Astrocyte (in vitro differentiated cells and primary cell): ENCODE measurements at regions not wholly inside any gene's neighbourhood (a gene's known extent, or its start where the extent isn't known, plus 50 kb on each side); places are given as distances from the start of the nearest gene placed in this dataset.

Experiments
- DNase-seq: peaks from one replicate; pipeline ENCODE4 v3.0.0-alpha.2; 2010; ENCODE audit warnings: low read depth
- FAIRE-seq: peaks from 2 replicates; lab custom pipeline; 2011; peaks lifted over from hg19 to GRCh38; lab: Jason Lieb, UNC
- H2AFZ ChIP-seq: 2 replicates; pipeline ENCODE4 v1.6.0; 2012; ENCODE audit warnings: low read depth, low read length, inconsistent platforms
- H3K27ac ChIP-seq: 2 replicates; pipeline ENCODE4 v1.5.1; 2011; ENCODE audit warnings: low read depth, low read length, inconsistent platforms
- H3K27me3 ChIP-seq: 2 replicates; pipeline ENCODE4 v1.6.0; 2011; ENCODE audit warnings: low read length, inconsistent platforms; ENCODE audit not compliant: insufficient read depth
- H3K36me3 ChIP-seq: 2 replicates; pipeline ENCODE4 v1.5.1; 2011; ENCODE audit warnings: low read length, inconsistent platforms; ENCODE audit not compliant: insufficient read depth
- H3K4me1 ChIP-seq: 2 replicates; pipeline ENCODE4 v1.5.1; 2011; ENCODE audit warnings: low read length, inconsistent platforms; ENCODE audit not compliant: insufficient read depth
- H3K4me2 ChIP-seq: 2 replicates; pipeline ENCODE4 v1.6.0; 2012; ENCODE audit warnings: low read length, inconsistent platforms
- H3K4me3 ChIP-seq: 2 replicates; pipeline ENCODE4 v1.5.1; 2011; ENCODE audit warnings: low read depth, mild to moderate bottlenecking, low read length, inconsistent platforms; ENCODE audit not compliant: insufficient read depth
- H3K79me2 ChIP-seq: 2 replicates; pipeline ENCODE4 v1.6.0; 2012; ENCODE audit warnings: mild to moderate bottlenecking, low read length, inconsistent platforms; ENCODE audit not compliant: insufficient read depth
- H3K9ac ChIP-seq: 2 replicates; pipeline ENCODE4 v1.6.0; 2012; ENCODE audit warnings: mild to moderate bottlenecking, low read length, inconsistent platforms
- H3K9me3 ChIP-seq: 2 replicates; pipeline ENCODE4 v1.5.1; 2012; ENCODE audit warnings: low read depth, mild to moderate bottlenecking, low read length, inconsistent platforms; ENCODE audit not compliant: insufficient read depth
- H4K20me1 ChIP-seq: 2 replicates; pipeline ENCODE4 v1.6.0; 2012; ENCODE audit warnings: low read length, inconsistent platforms; ENCODE audit not compliant: insufficient read depth
- H3K27ac Mint-ChIP-seq: one replicate; pipeline ENCODE4 v1.8.0; 2021; ENCODE audit warnings: mild to moderate bottlenecking, mixed read lengths; ENCODE audit not compliant: unreplicated experiment
- H3K27me3 Mint-ChIP-seq: one replicate; pipeline ENCODE4 v1.8.0; 2021; ENCODE audit warnings: low read depth, mixed read lengths; ENCODE audit not compliant: unreplicated experiment
- H3K36me3 Mint-ChIP-seq: one replicate; pipeline ENCODE4 v1.8.0; 2021; ENCODE audit warnings: low read depth, mixed read lengths; ENCODE audit not compliant: unreplicated experiment
- H3K4me1 Mint-ChIP-seq: one replicate; pipeline ENCODE4 v1.8.0; 2021; ENCODE audit warnings: low read depth, mixed read lengths; ENCODE audit not compliant: unreplicated experiment
- H3K4me3 Mint-ChIP-seq: one replicate; pipeline ENCODE4 v1.8.0; 2021; ENCODE audit warnings: mild to moderate bottlenecking, moderate library complexity, mixed read lengths; ENCODE audit not compliant: unreplicated experiment
- H3K9me3 Mint-ChIP-seq: one replicate; pipeline ENCODE4 v1.8.0; 2021; ENCODE audit warnings: mild to moderate bottlenecking, mixed read lengths; ENCODE audit not compliant: unreplicated experiment
- EZH2 ChIP-seq: IDR thresholded peaks from 2 replicates; pipeline ENCODE4 v1.6.1; 2012; ENCODE audit warnings: mild to moderate bottlenecking, low read length, inconsistent platforms; ENCODE audit not compliant: insufficient read depth
- TF ChIP-seq, protein P1 (sequence below): IDR thresholded peaks from 2 replicates; pipeline ENCODE4 v1.5.1; 2011; ENCODE audit warnings: low read depth, mild to moderate bottlenecking, inconsistent platforms, low read length, moderate library complexity; ENCODE audit not compliant: insufficient read depth

DNA sequence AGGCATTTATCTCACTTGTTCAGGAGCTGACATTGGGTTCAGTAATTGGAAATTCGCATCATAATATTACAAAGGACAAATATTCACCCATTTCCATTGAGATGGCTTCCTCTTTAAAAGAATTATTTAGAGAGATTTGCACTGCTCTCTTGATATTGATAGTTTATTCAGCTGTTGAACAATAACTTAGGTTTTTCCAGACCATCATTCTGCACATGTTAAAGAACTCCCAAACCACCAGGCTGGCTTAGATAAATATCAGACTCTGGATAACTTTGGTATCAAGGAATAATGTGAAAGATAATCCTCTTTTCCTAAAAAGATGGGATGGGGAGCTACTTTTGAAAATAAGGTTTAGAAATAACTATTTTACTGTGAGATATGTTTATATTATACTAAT lies 154.0 kb downstream of the GASK1B start:
- peak overlapping the region; percentile 24 for H3K27ac ChIP-seq
- no peaks in the 10 kb centered on the region for H3K79me2 ChIP-seq
- FAIRE-seq: no peak
- H3K27ac Mint-ChIP-seq: no peak overlapping the region
- no peaks in the 10 kb centered on the region for H3K27me3 ChIP-seq
- no peaks in the 10 kb centered on the region for H3K9me3 Mint-ChIP-seq
- H3K27me3 Mint-ChIP-seq: no peaks in the 10 kb centered on the region
- no peaks in the 10 kb centered on the region for H3K36me3 Mint-ChIP-seq
- H3K9me3 ChIP-seq: no peaks in the 10 kb centered on the region
- no peak overlapping the region for H3K9ac ChIP-seq
- no peaks in the 10 kb centered on the region for H4K20me1 ChIP-seq
- no peak for TF ChIP-seq EZH2
- TF ChIP-seq, protein P1, sequence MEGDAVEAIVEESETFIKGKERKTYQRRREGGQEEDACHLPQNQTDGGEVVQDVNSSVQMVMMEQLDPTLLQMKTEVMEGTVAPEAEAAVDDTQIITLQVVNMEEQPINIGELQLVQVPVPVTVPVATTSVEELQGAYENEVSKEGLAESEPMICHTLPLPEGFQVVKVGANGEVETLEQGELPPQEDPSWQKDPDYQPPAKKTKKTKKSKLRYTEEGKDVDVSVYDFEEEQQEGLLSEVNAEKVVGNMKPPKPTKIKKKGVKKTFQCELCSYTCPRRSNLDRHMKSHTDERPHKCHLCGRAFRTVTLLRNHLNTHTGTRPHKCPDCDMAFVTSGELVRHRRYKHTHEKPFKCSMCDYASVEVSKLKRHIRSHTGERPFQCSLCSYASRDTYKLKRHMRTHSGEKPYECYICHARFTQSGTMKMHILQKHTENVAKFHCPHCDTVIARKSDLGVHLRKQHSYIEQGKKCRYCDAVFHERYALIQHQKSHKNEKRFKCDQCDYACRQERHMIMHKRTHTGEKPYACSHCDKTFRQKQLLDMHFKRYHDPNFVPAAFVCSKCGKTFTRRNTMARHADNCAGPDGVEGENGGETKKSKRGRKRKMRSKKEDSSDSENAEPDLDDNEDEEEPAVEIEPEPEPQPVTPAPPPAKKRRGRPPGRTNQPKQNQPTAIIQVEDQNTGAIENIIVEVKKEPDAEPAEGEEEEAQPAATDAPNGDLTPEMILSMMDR: no peak
- H2AFZ ChIP-seq: no peak overlapping the region
- no peak overlapping the region for H3K4me2 ChIP-seq
- H3K4me3 ChIP-seq: no peak overlapping the region
- no peak for DNase-seq
- peaks cover 46% of the 10 kb centered on the region for H3K4me1 Mint-ChIP-seq
- H3K4me3 Mint-ChIP-seq: no peak overlapping the region
- H3K4me1 ChIP-seq: peaks cover 30% of the 10 kb centered on the region
- no peaks in the 10 kb centered on the region for H3K36me3 ChIP-seq

DNA sequence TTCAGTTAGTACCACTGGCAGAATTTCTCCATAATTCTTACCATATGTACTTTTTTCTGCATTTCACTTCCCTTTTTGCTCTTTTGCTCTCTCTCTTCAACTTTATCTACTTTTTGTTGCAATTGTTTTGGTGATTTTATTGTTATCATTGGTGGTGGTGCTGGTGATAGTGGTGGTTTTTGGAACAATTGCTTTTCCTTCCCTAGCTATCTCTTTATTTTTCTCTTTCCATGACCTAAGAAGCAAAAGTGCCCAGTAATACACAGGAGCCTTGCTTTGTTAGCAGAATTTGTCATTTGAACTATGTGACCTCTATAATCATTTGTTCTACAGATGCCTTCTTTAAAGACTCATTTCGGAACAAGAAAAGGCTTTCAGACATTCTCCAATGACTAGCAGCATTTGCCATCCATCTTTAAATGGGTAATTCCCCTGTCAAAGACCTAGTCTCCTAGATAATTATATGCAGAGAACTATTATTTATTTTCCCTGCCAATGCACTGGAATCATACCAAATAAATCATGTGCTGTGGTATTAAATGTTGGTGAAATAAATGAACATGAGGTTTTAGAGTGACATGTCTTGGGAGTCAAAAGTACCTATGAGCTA lies 154.5 kb downstream of the GASK1B start:
- Mint-ChIP-seq H3K27ac (peak overlapping the region; percentile 70), H3K27me3 (no peaks in the 10 kb centered on the region), H3K4me1 (peaks cover 50% of the 10 kb centered on the region)

DNA sequence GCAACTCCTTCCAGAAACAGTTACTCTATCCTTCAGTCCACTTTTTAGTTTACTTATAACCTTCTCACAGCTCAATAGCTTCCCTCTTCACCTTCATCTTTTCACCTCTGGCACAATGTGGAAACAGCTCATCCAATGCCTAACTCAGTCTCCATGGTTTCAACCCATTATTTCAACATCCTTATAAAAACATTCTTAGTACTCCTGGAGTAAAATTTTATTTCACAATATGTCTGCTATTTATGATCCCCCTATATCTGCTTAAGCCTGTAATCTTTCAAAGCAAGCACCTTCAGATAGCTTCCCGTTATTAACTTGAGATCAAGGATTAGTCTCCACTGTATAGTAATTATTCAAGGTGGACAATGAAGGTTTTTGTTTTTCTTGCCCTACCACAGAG lies 156.3 kb downstream of the GASK1B start:
- Histone ChIP-seq H3K9ac (no peak overlapping the region), H3K9me3 (no peaks in the 10 kb centered on the region), H3K27ac (peak overlapping the region; percentile 5), H3K4me1 (peaks cover 33% of the 10 kb centered on the region), H3K27me3 (no peaks in the 10 kb centered on the region), H2AFZ (no peak overlapping the region), H3K4me2 (peak overlapping the region; percentile 2), H3K36me3 (no peaks in the 10 kb centered on the region), H3K4me3 (no peak overlapping the region), H4K20me1 (no peaks in the 10 kb centered on the region), H3K79me2 (no peaks in the 10 kb centered on the region)
- TF ChIP-seq, protein P1: no peak
- TF ChIP-seq EZH2: no peak
- Mint-ChIP-seq H3K9me3 (no peaks in the 10 kb centered on the region), H3K36me3 (no peaks in the 10 kb centered on the region), H3K27ac (peak overlapping the region; percentile 41), H3K4me3 (no peak overlapping the region), H3K27me3 (no peaks in the 10 kb centered on the region), H3K4me1 (peaks cover 48% of the 10 kb centered on the region)
- FAIRE-seq (no peak), DNase-seq (peak; percentile 69)

More for the DNA sequence above, 154.5 kb downstream of the GASK1B start:
- TF ChIP-seq, protein P1: no peak
- no peak for TF ChIP-seq EZH2
- no peaks in the 10 kb centered on the region for H3K36me3 Mint-ChIP-seq
- H3K4me2 ChIP-seq: peak overlapping the region; percentile 30
- no peaks in the 10 kb centered on the region for H3K79me2 ChIP-seq
- no peak overlapping the region for H2AFZ ChIP-seq
- no peaks in the 10 kb centered on the region for H3K9me3 ChIP-seq
- no peak overlapping the region for H3K4me3 Mint-ChIP-seq
- no peaks in the 10 kb centered on the region for H3K36me3 ChIP-seq
- peak overlapping the region; percentile 24 for H3K27ac ChIP-seq
- no peaks in the 10 kb centered on the region for H4K20me1 ChIP-seq
- no peak overlapping the region for H3K4me3 ChIP-seq
- no peaks in the 10 kb centered on the region for H3K27me3 ChIP-seq
- no peak for FAIRE-seq
- H3K9ac ChIP-seq: no peak overlapping the region
- peak; percentile 85 for DNase-seq
- H3K9me3 Mint-ChIP-seq: no peaks in the 10 kb centered on the region
- H3K4me1 ChIP-seq: peaks cover 31% of the 10 kb centered on the region
